Keratinocyte (primary cell): ENCODE measurements at regions not wholly inside any gene's neighbourhood (a gene's known extent, or its start where the extent isn't known, plus 50 kb on each side); places are given as distances from the start of the nearest gene placed in this dataset.

Source experiments
- EZH2 ChIP-seq: IDR thresholded peaks from one replicate; pipeline ENCODE4 v1.6.1; 2012; ENCODE audit warnings: inconsistent platforms, mild to moderate bottlenecking, low read length, moderate library complexity
- TF ChIP-seq, protein P1 (sequence below), 3 experiments: IDR thresholded peaks in 1 of 3; conservative IDR thresholded peaks in 1 of 3; optimal IDR thresholded peaks in 1 of 3; 2 replicates in 2 of 3; 3 replicates in 1 of 3; pipeline versions ENCODE3 to v1.5.1; 2011; ENCODE audit warnings: low read length in 3 of 3, mild to moderate bottlenecking in 3 of 3, moderate library complexity in 2 of 3, control low read depth in 1 of 3, inconsistent platforms in 1 of 3; ENCODE audit not compliant: insufficient read depth in 2 of 3; ENCODE audit errors: extremely low read depth in 1 of 3

DNA sequence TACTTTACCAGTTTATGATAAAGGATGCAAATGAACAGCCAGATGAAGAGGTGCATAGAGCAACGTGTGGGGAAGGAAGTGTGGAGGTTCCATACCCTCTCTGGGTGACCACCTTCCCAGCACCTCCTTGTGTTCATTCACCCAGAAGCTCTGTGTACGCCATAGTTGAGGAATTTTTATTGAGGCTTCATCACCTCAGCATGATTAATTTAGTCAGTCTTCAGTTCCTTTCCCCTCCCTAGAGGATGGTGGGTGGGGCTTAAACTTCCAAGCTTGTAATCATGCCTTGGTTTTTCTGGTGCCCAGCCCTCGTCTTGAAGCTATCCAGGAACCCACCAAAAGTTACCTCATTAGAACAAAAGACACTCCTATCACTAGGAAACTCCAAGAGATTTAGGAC, 162.7 kb downstream of the PLCE1 start:
- TF ChIP-seq, protein P1, sequence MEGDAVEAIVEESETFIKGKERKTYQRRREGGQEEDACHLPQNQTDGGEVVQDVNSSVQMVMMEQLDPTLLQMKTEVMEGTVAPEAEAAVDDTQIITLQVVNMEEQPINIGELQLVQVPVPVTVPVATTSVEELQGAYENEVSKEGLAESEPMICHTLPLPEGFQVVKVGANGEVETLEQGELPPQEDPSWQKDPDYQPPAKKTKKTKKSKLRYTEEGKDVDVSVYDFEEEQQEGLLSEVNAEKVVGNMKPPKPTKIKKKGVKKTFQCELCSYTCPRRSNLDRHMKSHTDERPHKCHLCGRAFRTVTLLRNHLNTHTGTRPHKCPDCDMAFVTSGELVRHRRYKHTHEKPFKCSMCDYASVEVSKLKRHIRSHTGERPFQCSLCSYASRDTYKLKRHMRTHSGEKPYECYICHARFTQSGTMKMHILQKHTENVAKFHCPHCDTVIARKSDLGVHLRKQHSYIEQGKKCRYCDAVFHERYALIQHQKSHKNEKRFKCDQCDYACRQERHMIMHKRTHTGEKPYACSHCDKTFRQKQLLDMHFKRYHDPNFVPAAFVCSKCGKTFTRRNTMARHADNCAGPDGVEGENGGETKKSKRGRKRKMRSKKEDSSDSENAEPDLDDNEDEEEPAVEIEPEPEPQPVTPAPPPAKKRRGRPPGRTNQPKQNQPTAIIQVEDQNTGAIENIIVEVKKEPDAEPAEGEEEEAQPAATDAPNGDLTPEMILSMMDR (optimal IDR thresholded peaks at IDR 0.05 in 1 of 3, IDR thresholded peaks at IDR 0.05 in 1 of 3, conservative IDR thresholded peaks at IDR 0.05 in 1 of 3; ENCODE audit: extremely low read depth in 1 of 3, insufficient read depth in 2 of 3, low read length in 3 of 3) = no peak
- no peak for TF ChIP-seq EZH2
